Activated CD4-positive, alpha-beta T cell treated with anti-CD3 and anti-CD28 coated beads, Interleukin-2, amount 50 U/mL, for 48 hours (primary cell): ENCODE measurements at regions not wholly inside any gene's neighbourhood (a gene's known extent, or its start where the extent isn't known, plus 50 kb on each side); places are given as distances from the start of the nearest gene placed in this dataset.
"Not testable (repeated sequence)": the region's sequence is repeated elsewhere in the genome, so short reads cannot be mapped to it uniquely, and the experiment has no call there.

Source experiments
- DNase-seq, 2 experiments: peaks; one replicate each; pipeline ENCODE4 v3.0.0-alpha.2; 2020

- no peak for DNase-seq
Observed at GRCh38 chr10:2214805-2215204, 477.5 kb upstream of the ADARB2 start.

- no peak for DNase-seq
Observed at GRCh38 chr10:2214092-2214491, 476.8 kb upstream of the ADARB2 start.

GRCh38 chr10:2212244-2212834 lies 475.0 kb upstream of the ADARB2 start:
- no peak for DNase-seq

- no peak for DNase-seq
Observed at GRCh38 chr10:2210088-2210487, 472.8 kb upstream of the ADARB2 start.

- no peak for DNase-seq
Observed at GRCh38 chr10:2208106-2208505, 470.8 kb upstream of the ADARB2 start.

GRCh38 chr10:2207246-2207922 lies 470.1 kb upstream of the ADARB2 start:
- no peak for DNase-seq

- DNase-seq, result no peak
Observed at GRCh38 chr10:2205406-2205805, 468.1 kb upstream of the ADARB2 start.

GRCh38 chr10:2202401-2202800 lies 465.1 kb upstream of the ADARB2 start:
- DNase-seq, result no peak

GRCh38 chr10:2201534-2202099 lies 464.3 kb upstream of the ADARB2 start:
- DNase-seq, result no peak

GRCh38 chr10:2197663-2198062 lies 460.3 kb upstream of the ADARB2 start:
- DNase-seq, result no peak

- DNase-seq, result no peak
Observed at GRCh38 chr10:2196272-2196671, 458.9 kb upstream of the ADARB2 start.

GRCh38 chr10:2189356-2189755 lies 452.0 kb upstream of the ADARB2 start:
- DNase-seq, result not testable (repeated sequence)

- no peak for DNase-seq
Observed at GRCh38 chr10:2188371-2188770, 451.0 kb upstream of the ADARB2 start.

GRCh38 chr10:2173327-2173726 lies 436.0 kb upstream of the ADARB2 start:
- DNase-seq, result no peak

- DNase-seq, result no peak
Observed at GRCh38 chr10:2165771-2166460, 428.6 kb upstream of the ADARB2 start.

- no peak for DNase-seq
Observed at GRCh38 chr10:2150288-2150687, 413.0 kb upstream of the ADARB2 start.

GRCh38 chr10:2145926-2146478 lies 408.7 kb upstream of the ADARB2 start:
- DNase-seq, result no peak

GRCh38 chr10:2145491-2145890 lies 408.2 kb upstream of the ADARB2 start:
- no peak for DNase-seq

GRCh38 chr10:2144584-2144983 lies 407.3 kb upstream of the ADARB2 start:
- DNase-seq, result no peak

- DNase-seq, result no peak
Observed at GRCh38 chr10:2143213-2143835, 406.0 kb upstream of the ADARB2 start.

- DNase-seq, result no peak
Observed at GRCh38 chr10:2139746-2140145, 402.4 kb upstream of the ADARB2 start.

- DNase-seq, result peak in 1 of 2 experiments; percentile 6
Observed at GRCh38 chr10:2137549-2138174, 400.3 kb upstream of the ADARB2 start.
